Neural progenitor cell (in vitro differentiated cells): ENCODE measurements at regions not wholly inside any gene's neighbourhood (a gene's known extent, or its start where the extent isn't known, plus 50 kb on each side); places are given as distances from the start of the nearest gene placed in this dataset.

Experiments used
- DNase-seq: peaks from one replicate; pipeline ENCODE4 v3.0.0-alpha.2; 2016; ENCODE audit warnings: low spot score
- H2AFZ ChIP-seq: fragments of 200-600 bp; sonication (generic); replicated peaks from 2 replicates; pipeline ENCODE4 v1.6.1; 2016; ENCODE audit warnings: antibody characterized with exemption
- H3F3A ChIP-seq: fragments of 200-600 bp; sonication (generic); 2 replicates; pipeline ENCODE4 v1.6.1; 2016; ENCODE audit warnings: antibody characterized with exemption, low read depth
- H3K27ac ChIP-seq: fragments of 200-600 bp; sonication (generic); 2 replicates; pipeline ENCODE4 v1.5.1; 2016; ENCODE audit warnings: mild to moderate bottlenecking
- H3K27me3 ChIP-seq: fragments of 200-600 bp; sonication (generic); 2 replicates; pipeline ENCODE4 v1.6.1; 2016; ENCODE audit warnings: mild to moderate bottlenecking, moderate library complexity
- H3K36me3 ChIP-seq: fragments of 200-600 bp; sonication (generic); 2 replicates; pipeline ENCODE4 v1.5.1; 2016
- H3K4me1 ChIP-seq: fragments of 200-600 bp; sonication (generic); 2 replicates; pipeline ENCODE4 v1.6.1; 2016; ENCODE audit warnings: mixed run types
- H3K4me2 ChIP-seq: fragments of 200-600 bp; sonication (generic); 2 replicates; pipeline ENCODE4 v1.6.1; 2016
- H3K4me3 ChIP-seq: fragments of 200-600 bp; sonication (generic); 2 replicates; pipeline ENCODE4 v1.5.1; 2016
- H3K79me2 ChIP-seq: fragments of 200-600 bp; sonication (generic); 2 replicates; pipeline ENCODE4 v1.6.1; 2016; ENCODE audit warnings: low read depth
- H3K9ac ChIP-seq: fragments of 200-600 bp; sonication (generic); 2 replicates; pipeline ENCODE4 v1.6.1; 2016
- H3K9me3 ChIP-seq: fragments of 200-600 bp; sonication (generic); 2 replicates; pipeline ENCODE4 v1.5.1; 2016; ENCODE audit warnings: low read depth
- H4K20me1 ChIP-seq: fragments of 200-600 bp; sonication (generic); 2 replicates; pipeline ENCODE4 v1.6.1; 2016; ENCODE audit warnings: low read depth
- H3K27ac Mint-ChIP-seq: 3 replicates; pipeline ENCODE4 v1.8.0; 2021; ENCODE audit warnings: mixed read lengths
- H3K27me3 Mint-ChIP-seq: 2 replicates; pipeline ENCODE4 v1.8.0; 2022; ENCODE audit warnings: low read depth, mild to moderate bottlenecking, inconsistent platforms, moderate library complexity, mixed read lengths; ENCODE audit not compliant: insufficient read depth
- H3K36me3 Mint-ChIP-seq: 3 replicates; pipeline ENCODE4 v1.8.0; 2021; ENCODE audit warnings: mixed read lengths
- H3K4me1 Mint-ChIP-seq: 3 replicates; pipeline ENCODE4 v1.8.0; 2021; ENCODE audit warnings: mixed read lengths
- H3K4me3 Mint-ChIP-seq: 3 replicates; pipeline ENCODE4 v1.8.0; 2021; ENCODE audit warnings: mild to moderate bottlenecking, moderate library complexity, mixed read lengths
- H3K9me3 Mint-ChIP-seq: 3 replicates; pipeline ENCODE4 v1.8.0; 2020; ENCODE audit warnings: mixed read lengths
- EZH2 ChIP-seq: fragments of 200-600 bp; sonication (generic); IDR thresholded peaks from 2 replicates; pipeline ENCODE4 v1.6.1; 2017; ENCODE audit warnings: antibody characterized with exemption, mild to moderate bottlenecking, moderate library complexity
- EZH2phosphoT487 ChIP-seq: fragments of 200-600 bp; sonication (generic); IDR thresholded peaks from 2 replicates; pipeline ENCODE4 v1.6.1; 2017; ENCODE audit warnings: antibody characterized with exemption
- TF ChIP-seq, protein P1 (sequence below): fragments of 200-600 bp; sonication (generic); IDR thresholded peaks from 2 replicates; pipeline ENCODE4 v1.5.1; 2017; ENCODE audit warnings: antibody characterized with exemption, mild to moderate bottlenecking

DNA sequence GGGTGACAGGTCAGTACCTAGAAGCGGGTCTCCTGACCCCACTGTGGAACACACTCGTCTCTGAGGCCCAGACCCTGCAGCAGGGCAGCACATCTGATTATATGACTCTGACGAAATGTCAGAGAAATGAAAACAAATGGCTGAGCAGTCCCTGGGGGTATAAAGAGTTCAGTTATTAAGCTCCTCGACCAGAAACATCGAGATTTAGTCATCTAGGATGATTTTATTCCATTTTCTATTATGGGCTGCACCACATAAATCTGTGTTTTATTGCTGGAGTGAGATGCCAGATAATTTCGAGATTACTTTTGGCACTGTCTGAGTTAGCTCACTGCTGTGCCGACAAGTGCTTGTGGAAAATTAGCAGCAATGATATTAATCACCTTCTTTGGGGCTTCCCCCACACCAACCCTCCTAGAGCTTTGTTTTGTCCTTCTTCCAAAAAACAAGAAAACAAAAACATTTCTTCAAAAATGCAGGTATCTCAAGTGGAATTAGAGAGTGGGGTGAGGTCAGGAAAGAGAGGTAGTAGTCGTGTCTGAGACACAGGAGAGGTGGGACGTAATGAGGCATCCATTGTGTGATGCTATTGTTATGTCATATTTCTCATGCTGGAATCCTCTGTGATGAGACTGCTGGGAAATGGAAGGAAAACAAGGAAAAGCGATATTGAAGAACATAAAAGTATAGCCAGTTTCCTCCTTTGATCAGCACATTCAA lies 495.5 kb downstream of the DMAC1 start:
- Histone ChIP-seq H3K36me3 (no peaks in the 10 kb centered on the region), H3K27me3 (no peaks in the 10 kb centered on the region), H3F3A (no peaks in the 10 kb centered on the region), H3K4me2 (no peak overlapping the region), H3K9ac (no peak overlapping the region), H2AFZ (no peak overlapping the region), H3K4me1 (no peaks in the 10 kb centered on the region), H3K4me3 (no peak overlapping the region), H3K27ac (no peak overlapping the region), H3K79me2 (no peaks in the 10 kb centered on the region), H3K9me3 (peaks cover 4% of the 10 kb centered on the region), H4K20me1 (no peaks in the 10 kb centered on the region)
- no peak overlapping the region for H3K27ac Mint-ChIP-seq
- H3K4me3 Mint-ChIP-seq = no peak overlapping the region
- no peaks in the 10 kb centered on the region for H3K27me3 Mint-ChIP-seq
- DNase-seq = no peak
- peaks cover 4% of the 10 kb centered on the region for H3K9me3 Mint-ChIP-seq
- H3K4me1 Mint-ChIP-seq = no peaks in the 10 kb centered on the region
- TF ChIP-seq EZH2phosphoT487 (no peak), EZH2 (no peak)
- TF ChIP-seq, protein P1, sequence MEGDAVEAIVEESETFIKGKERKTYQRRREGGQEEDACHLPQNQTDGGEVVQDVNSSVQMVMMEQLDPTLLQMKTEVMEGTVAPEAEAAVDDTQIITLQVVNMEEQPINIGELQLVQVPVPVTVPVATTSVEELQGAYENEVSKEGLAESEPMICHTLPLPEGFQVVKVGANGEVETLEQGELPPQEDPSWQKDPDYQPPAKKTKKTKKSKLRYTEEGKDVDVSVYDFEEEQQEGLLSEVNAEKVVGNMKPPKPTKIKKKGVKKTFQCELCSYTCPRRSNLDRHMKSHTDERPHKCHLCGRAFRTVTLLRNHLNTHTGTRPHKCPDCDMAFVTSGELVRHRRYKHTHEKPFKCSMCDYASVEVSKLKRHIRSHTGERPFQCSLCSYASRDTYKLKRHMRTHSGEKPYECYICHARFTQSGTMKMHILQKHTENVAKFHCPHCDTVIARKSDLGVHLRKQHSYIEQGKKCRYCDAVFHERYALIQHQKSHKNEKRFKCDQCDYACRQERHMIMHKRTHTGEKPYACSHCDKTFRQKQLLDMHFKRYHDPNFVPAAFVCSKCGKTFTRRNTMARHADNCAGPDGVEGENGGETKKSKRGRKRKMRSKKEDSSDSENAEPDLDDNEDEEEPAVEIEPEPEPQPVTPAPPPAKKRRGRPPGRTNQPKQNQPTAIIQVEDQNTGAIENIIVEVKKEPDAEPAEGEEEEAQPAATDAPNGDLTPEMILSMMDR = no peak
- no peaks in the 10 kb centered on the region for H3K36me3 Mint-ChIP-seq

DNA sequence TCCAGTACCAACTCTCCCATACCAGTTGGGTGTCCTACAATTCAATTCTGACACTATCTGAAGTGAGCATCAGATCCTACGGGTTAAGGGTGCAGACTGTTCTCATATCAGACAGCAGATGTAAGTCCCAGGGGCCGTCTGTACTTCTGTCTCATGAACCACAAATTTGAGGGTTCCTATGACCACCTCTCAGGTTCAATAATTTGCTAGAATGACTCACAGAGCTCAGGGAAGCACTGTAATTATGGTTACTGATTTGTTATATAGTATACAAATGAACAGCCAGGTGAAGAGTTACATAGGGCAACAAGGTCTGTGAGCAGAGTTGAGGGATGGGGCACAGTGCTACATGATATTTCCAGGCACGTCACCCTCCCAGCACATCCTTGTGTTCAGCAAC lies 499.1 kb downstream of the DMAC1 start:
- no peak overlapping the region for H3K27ac ChIP-seq
- H4K20me1 ChIP-seq = no peaks in the 10 kb centered on the region
- H2AFZ ChIP-seq = no peak overlapping the region
- TF ChIP-seq EZH2phosphoT487 = no peak
- TF ChIP-seq, protein P1 = no peak
- H3K9ac ChIP-seq = no peak overlapping the region
- H3K4me1 Mint-ChIP-seq = no peaks in the 10 kb centered on the region
- H3K4me3 ChIP-seq = no peak overlapping the region
- no peaks in the 10 kb centered on the region for H3K9me3 ChIP-seq
- H3K27me3 Mint-ChIP-seq = no peaks in the 10 kb centered on the region
- H3F3A ChIP-seq = no peaks in the 10 kb centered on the region
- no peaks in the 10 kb centered on the region for H3K27me3 ChIP-seq
- H3K4me1 ChIP-seq = no peaks in the 10 kb centered on the region
- peaks cover 2% of the 10 kb centered on the region for H3K9me3 Mint-ChIP-seq
- DNase-seq = no peak
- no peak overlapping the region for H3K27ac Mint-ChIP-seq
- H3K4me2 ChIP-seq = no peak overlapping the region
- H3K36me3 ChIP-seq = no peaks in the 10 kb centered on the region
- H3K79me2 ChIP-seq = no peaks in the 10 kb centered on the region
- no peaks in the 10 kb centered on the region for H3K36me3 Mint-ChIP-seq
- H3K4me3 Mint-ChIP-seq = no peak overlapping the region

DNA sequence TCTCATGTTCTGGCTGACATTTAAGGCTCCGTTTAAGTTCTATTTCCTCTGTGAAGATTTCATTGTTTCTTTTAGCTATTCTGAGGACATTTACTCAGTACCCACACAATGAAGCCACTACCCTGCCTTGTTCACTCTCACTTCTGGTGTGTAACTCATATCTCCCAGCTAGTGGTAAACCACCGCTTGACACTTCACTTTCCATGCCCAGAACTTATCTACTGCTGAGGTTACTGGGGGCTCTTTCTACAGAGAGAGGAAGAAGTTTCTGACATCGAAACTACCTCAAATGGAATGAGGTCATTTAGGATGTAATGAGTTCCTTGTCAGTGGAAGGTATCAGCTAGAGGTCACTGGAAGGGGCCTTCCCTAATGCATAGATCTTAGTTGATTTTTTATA lies 501.5 kb downstream of the DMAC1 start:
- Mint-ChIP-seq H3K4me3 (no peak overlapping the region), H3K36me3 (no peaks in the 10 kb centered on the region)
- H3K27me3 ChIP-seq = no peaks in the 10 kb centered on the region

More for the DNA sequence above, 501.5 kb downstream of the DMAC1 start:
- Histone ChIP-seq H3K4me2 (no peak overlapping the region), H3K36me3 (no peaks in the 10 kb centered on the region), H3K79me2 (no peaks in the 10 kb centered on the region), H2AFZ (peak overlapping the region; percentile 29), H3K4me1 (no peaks in the 10 kb centered on the region), H4K20me1 (no peaks in the 10 kb centered on the region), H3K27ac (no peak overlapping the region), H3K9me3 (no peaks in the 10 kb centered on the region), H3K4me3 (no peak overlapping the region), H3F3A (no peaks in the 10 kb centered on the region), H3K9ac (no peak overlapping the region)
- TF ChIP-seq EZH2 (no peak), EZH2phosphoT487 (no peak)
- TF ChIP-seq, protein P1 = no peak
- Mint-ChIP-seq H3K27ac (no peak overlapping the region), H3K9me3 (peaks cover 2% of the 10 kb centered on the region), H3K27me3 (no peaks in the 10 kb centered on the region), H3K4me1 (no peaks in the 10 kb centered on the region)
- no peak for DNase-seq
